BE2C (cell line): ENCODE measurements at regions not wholly inside any gene's neighbourhood (a gene's known extent, or its start where the extent isn't known, plus 50 kb on each side); places are given as distances from the start of the nearest gene placed in this dataset.

Source experiments
- DNase-seq: peaks from one replicate; pipeline ENCODE4 v3.0.0-alpha.2; 2020
- H3K27me3 ChIP-seq: fragments of 250-450 bp; sonication (Bioruptor Pico); 2 replicates; pipeline ENCODE4 v1.5.1; 2020; ENCODE audit warnings: mild to moderate bottlenecking
- H3K36me3 ChIP-seq: fragments of 250-450 bp; sonication (Bioruptor Pico); 2 replicates; pipeline ENCODE4 v1.5.1; 2020; ENCODE audit warnings: mild to moderate bottlenecking
- H3K4me1 ChIP-seq: fragments of 250-450 bp; sonication (Bioruptor Pico); 2 replicates; pipeline ENCODE4 v1.5.1; 2020
- H3K4me3 ChIP-seq: 2 replicates; pipeline ENCODE4 v1.5.1; 2011; ENCODE audit warnings: low read depth, low read length
- H3K9me3 ChIP-seq: fragments of 250-450 bp; sonication (Bioruptor Pico); 2 replicates; pipeline ENCODE4 v1.5.1; 2020
- CTCF ChIP-seq: IDR thresholded peaks from 2 replicates; pipeline ENCODE4 v1.5.1; 2012; ENCODE audit warnings: mild to moderate bottlenecking, low read depth, low read length

GRCh38 chr6:9503111-9503761 is 911.6 kb downstream of the TFAP2A start:
- no peaks in the 10 kb centered on the region for H3K27me3 ChIP-seq
- no peak for TF ChIP-seq CTCF
- no peaks in the 10 kb centered on the region; the same call in 1 of the 2 replicates for H3K9me3 ChIP-seq
- H3K36me3 ChIP-seq = no peaks in the 10 kb centered on the region
- no peaks in the 10 kb centered on the region for H3K4me1 ChIP-seq
- no peak for DNase-seq
- H3K4me3 ChIP-seq = no peak overlapping the region

GRCh38 chr6:9499709-9500108 is 915.2 kb downstream of the TFAP2A start:
- no peak for DNase-seq
- TF ChIP-seq CTCF = no peak
- Histone ChIP-seq H3K4me3 (no peak overlapping the region), H3K36me3 (no peaks in the 10 kb centered on the region), H3K9me3 (no peaks in the 10 kb centered on the region; the same call in 1 of the 2 replicates), H3K27me3 (no peaks in the 10 kb centered on the region), H3K4me1 (no peaks in the 10 kb centered on the region)

- Histone ChIP-seq H3K27me3 (no peaks in the 10 kb centered on the region), H3K4me3 (no peak overlapping the region), H3K36me3 (no peaks in the 10 kb centered on the region), H3K9me3 (no peaks in the 10 kb centered on the region; the same call in none of the 2 replicates), H3K4me1 (no peaks in the 10 kb centered on the region)
- no peak for DNase-seq
- no peak for TF ChIP-seq CTCF
These were observed 918.0 kb downstream of the TFAP2A start for GRCh38 chr6:9496837-9497236.

GRCh38 chr6:9494864-9495263 is 920.0 kb downstream of the TFAP2A start:
- no peak for DNase-seq
- Histone ChIP-seq H3K4me1 (no peaks in the 10 kb centered on the region), H3K9me3 (no peaks in the 10 kb centered on the region; the same call in none of the 2 replicates), H3K27me3 (no peaks in the 10 kb centered on the region), H3K4me3 (no peak overlapping the region), H3K36me3 (no peaks in the 10 kb centered on the region)
- TF ChIP-seq CTCF = no peak

- H3K4me3 ChIP-seq = no peak overlapping the region
- TF ChIP-seq CTCF = no peak
- no peaks in the 10 kb centered on the region for H3K36me3 ChIP-seq
- no peaks in the 10 kb centered on the region; the same call in 1 of the 2 replicates for H3K9me3 ChIP-seq
- no peaks in the 10 kb centered on the region for H3K27me3 ChIP-seq
- H3K4me1 ChIP-seq = no peaks in the 10 kb centered on the region
- no peak for DNase-seq
These were observed 922.1 kb downstream of the TFAP2A start for GRCh38 chr6:9492790-9493189.

GRCh38 chr6:9487128-9487527 is 927.7 kb downstream of the TFAP2A start:
- no peaks in the 10 kb centered on the region for H3K36me3 ChIP-seq
- no peak for DNase-seq
- no peak for TF ChIP-seq CTCF
- no peaks in the 10 kb centered on the region for H3K9me3 ChIP-seq
- H3K27me3 ChIP-seq = no peaks in the 10 kb centered on the region
- no peaks in the 10 kb centered on the region for H3K4me1 ChIP-seq
- no peak overlapping the region for H3K4me3 ChIP-seq
